WERI-Rb-1 (cell line): ENCODE measurements at regions not wholly inside any gene's neighbourhood (a gene's known extent, or its start where the extent isn't known, plus 50 kb on each side); places are given as distances from the start of the nearest gene placed in this dataset.
"Not testable (repeated sequence)": the region's sequence is repeated elsewhere in the genome, so short reads cannot be mapped to it uniquely, and the experiment has no call there.

Source experiments
- DNase-seq: peaks from one replicate; pipeline ENCODE4 v3.0.0-alpha.2; 2020
- H3K27ac ChIP-seq: fragments of 250-450 bp; sonication (Bioruptor Pico); 2 replicates; pipeline ENCODE4 v1.5.1; 2020; ENCODE audit warnings: mild to moderate bottlenecking, moderate library complexity
- H3K27me3 ChIP-seq: fragments of 250-450 bp; sonication (Bioruptor Pico); 2 replicates; pipeline ENCODE4 v1.5.1; 2021; ENCODE audit warnings: mild to moderate bottlenecking, low read depth, moderate library complexity; ENCODE audit not compliant: insufficient read depth, severe bottlenecking
- H3K36me3 ChIP-seq: fragments of 250-450 bp; sonication (Bioruptor Pico); 2 replicates; pipeline ENCODE4 v1.5.1; 2020; ENCODE audit warnings: mild to moderate bottlenecking, moderate library complexity
- H3K4me3 ChIP-seq: 2 replicates; pipeline ENCODE4 v1.5.1; 2011; ENCODE audit warnings: low read depth, mild to moderate bottlenecking, control low read depth, low read length
- H3K9me3 ChIP-seq: fragments of 250-450 bp; sonication (Bioruptor Pico); 2 replicates; pipeline ENCODE4 v1.5.1; 2021; ENCODE audit warnings: mild to moderate bottlenecking, moderate library complexity; ENCODE audit not compliant: severe bottlenecking
- CTCF ChIP-seq: IDR thresholded peaks from 2 replicates; pipeline ENCODE4 v1.5.1; 2011; ENCODE audit warnings: low read depth, mild to moderate bottlenecking, control low read depth, inconsistent platforms, low read length

GRCh38 chr14:46108228-46108627 is 543.4 kb downstream of the RPL10L start:
- H3K4me3 ChIP-seq: no peak overlapping the region
- H3K27me3 ChIP-seq: no peaks in the 10 kb centered on the region
- H3K27ac ChIP-seq: no peak overlapping the region
- no peak for TF ChIP-seq CTCF
- H3K9me3 ChIP-seq: peaks cover 5% of the 10 kb centered on the region
- DNase-seq: no peak
- no peaks in the 10 kb centered on the region for H3K36me3 ChIP-seq

GRCh38 chr14:46100901-46101300 is 550.7 kb downstream of the RPL10L start:
- not testable (repeated sequence) for H3K27me3 ChIP-seq, H3K9me3 ChIP-seq, DNase-seq, H3K36me3 ChIP-seq, H3K27ac ChIP-seq, H3K4me3 ChIP-seq

- DNase-seq: no peak
- H3K9me3 ChIP-seq: no peaks in the 10 kb centered on the region
- TF ChIP-seq CTCF: no peak
- no peak overlapping the region for H3K4me3 ChIP-seq
- no peaks in the 10 kb centered on the region for H3K36me3 ChIP-seq
- no peaks in the 10 kb centered on the region for H3K27me3 ChIP-seq
- no peak overlapping the region for H3K27ac ChIP-seq
These were observed 559.8 kb downstream of the RPL10L start for GRCh38 chr14:46091819-46092218.

- H3K27ac ChIP-seq: no peak overlapping the region
These were observed 564.0 kb downstream of the RPL10L start for GRCh38 chr14:46087604-46088003.

GRCh38 chr14:46074061-46074460 is 577.5 kb downstream of the RPL10L start:
- H3K27me3 ChIP-seq: no peaks in the 10 kb centered on the region
- TF ChIP-seq CTCF: no peak
- no peaks in the 10 kb centered on the region for H3K36me3 ChIP-seq
- H3K4me3 ChIP-seq: no peak overlapping the region
- no peak for DNase-seq
- no peak overlapping the region for H3K27ac ChIP-seq
- H3K9me3 ChIP-seq: no peaks in the 10 kb centered on the region

More at GRCh38 chr14:46087604-46088003, 564.0 kb downstream of the RPL10L start:
- no peak for DNase-seq
- no peak for TF ChIP-seq CTCF
- no peaks in the 10 kb centered on the region for H3K9me3 ChIP-seq
- no peaks in the 10 kb centered on the region for H3K36me3 ChIP-seq
- H3K27me3 ChIP-seq: no peaks in the 10 kb centered on the region
- H3K4me3 ChIP-seq: no peak overlapping the region

GRCh38 chr14:46063872-46064271 is 587.7 kb downstream of the RPL10L start:
- Histone ChIP-seq H3K4me3 (no peak overlapping the region), H3K9me3 (no peaks in the 10 kb centered on the region), H3K27me3 (no peaks in the 10 kb centered on the region), H3K36me3 (no peaks in the 10 kb centered on the region), H3K27ac (no peak overlapping the region)
- TF ChIP-seq CTCF: no peak
- peak; percentile 6 for DNase-seq
